Peyer's patch (tissue), 4 donors: ENCODE measurements at regions not wholly inside any gene's neighbourhood (a gene's known extent, or its start where the extent isn't known, plus 50 kb on each side); places are given as distances from the start of the nearest gene placed in this dataset.

Experiments
- DNase-seq, 3 donors: peaks; one replicate each; pipeline ENCODE4 v3.0.0-alpha.2; 2017 to 2019
- H3K27ac ChIP-seq, 4 donors: fragments of 200-600 bp; sonication (generic); one replicate each; pipeline ENCODE4 v1.5.1; 2016 to 2019
- H3K27me3 ChIP-seq, 2 donors: fragments of 200-600 bp; sonication (generic); one replicate each; pipeline ENCODE4 v1.5.1; 2019
- H3K36me3 ChIP-seq, 3 donors: fragments of 200-600 bp; sonication (generic); one replicate each; pipeline ENCODE4 v1.5.1; 2016 to 2019
- H3K4me1 ChIP-seq, 4 donors: fragments of 200-600 bp; sonication (generic); one replicate each; pipeline ENCODE4 v1.5.1; 2016 to 2019
- H3K4me3 ChIP-seq, 4 donors: fragments of 200-600 bp; sonication (generic); 1 replicate in 3 of 4; 2 replicates in 1 of 4; pipeline ENCODE4 v1.5.1; 2016 to 2019; ENCODE audit warnings: mild to moderate bottlenecking in 1 of 4
- H3K9me3 ChIP-seq, 4 donors: fragments of 200-600 bp; sonication (generic); one replicate each; pipeline ENCODE4 v1.5.1; 2016 to 2019; ENCODE audit warnings: mild to moderate bottlenecking in 1 of 4
- CTCF ChIP-seq, 6 experiments: fragments of 450-650 bp in 4 of 6; fragments of 200-600 bp in 2 of 6; sonication (generic) in 1 of 6; IDR thresholded peaks; one replicate each; pipeline ENCODE4 v1.5.1; 2017 to 2019; ENCODE audit warnings: antibody characterized with exemption in 6 of 6, mild to moderate bottlenecking in 3 of 6, moderate library complexity in 1 of 6
- POLR2A ChIP-seq, 2 donors: fragments of 450-650 bp; IDR thresholded peaks; one replicate each; pipeline ENCODE4 v1.5.1; 2017; ENCODE audit warnings: antibody characterized with exemption in 2 of 2, mild to moderate bottlenecking in 2 of 2, moderate library complexity in 2 of 2

- Histone ChIP-seq H3K4me1 (no peaks in the 10 kb centered on the region), H3K27ac (no peak overlapping the region), H3K36me3 (no peaks in the 10 kb centered on the region), H3K27me3 (no peaks in the 10 kb centered on the region), H3K9me3 (no peaks in the 10 kb centered on the region), H3K4me3 (no peak overlapping the region)
- no peak for DNase-seq
- TF ChIP-seq CTCF (IDR thresholded peaks at IDR 0.05): no peak
- TF ChIP-seq POLR2A (IDR thresholded peaks at IDR 0.05): no peak
These were observed 414.1 kb upstream of the GOT2 start for GRCh38 chr16:59148056-59148768.

DNA sequence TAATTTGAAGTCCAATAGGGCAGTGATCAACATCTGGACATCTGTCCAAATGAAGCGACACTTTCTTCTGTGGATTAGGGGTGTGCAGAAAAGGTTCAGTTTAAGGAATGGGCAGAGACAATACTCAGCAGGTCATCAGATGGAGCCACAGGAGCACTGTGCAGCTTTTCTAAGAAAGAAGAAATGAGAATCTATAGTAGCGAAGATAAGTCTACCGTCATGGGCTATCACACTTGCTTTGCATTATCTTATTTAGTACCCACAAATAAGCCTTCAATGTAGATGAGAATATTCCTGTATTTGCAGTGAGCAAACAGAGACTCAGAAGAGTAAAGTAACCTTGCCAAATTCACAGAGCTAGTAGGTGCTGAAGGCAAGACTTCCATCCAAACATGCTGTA is 412.0 kb upstream of the GOT2 start:
- no peaks in the 10 kb centered on the region for H3K27me3 ChIP-seq
- no peaks in the 10 kb centered on the region for H3K4me1 ChIP-seq
- no peak overlapping the region for H3K27ac ChIP-seq
- peaks cover 0 to 6% (median 0%) of the 10 kb centered on the region in 4 donors for H3K9me3 ChIP-seq
- no peak overlapping the region for H3K4me3 ChIP-seq
- DNase-seq: no peak
- H3K36me3 ChIP-seq: no peaks in the 10 kb centered on the region
- TF ChIP-seq CTCF (IDR thresholded peaks at IDR 0.05) (no peak), POLR2A (IDR thresholded peaks at IDR 0.05) (no peak)

DNA sequence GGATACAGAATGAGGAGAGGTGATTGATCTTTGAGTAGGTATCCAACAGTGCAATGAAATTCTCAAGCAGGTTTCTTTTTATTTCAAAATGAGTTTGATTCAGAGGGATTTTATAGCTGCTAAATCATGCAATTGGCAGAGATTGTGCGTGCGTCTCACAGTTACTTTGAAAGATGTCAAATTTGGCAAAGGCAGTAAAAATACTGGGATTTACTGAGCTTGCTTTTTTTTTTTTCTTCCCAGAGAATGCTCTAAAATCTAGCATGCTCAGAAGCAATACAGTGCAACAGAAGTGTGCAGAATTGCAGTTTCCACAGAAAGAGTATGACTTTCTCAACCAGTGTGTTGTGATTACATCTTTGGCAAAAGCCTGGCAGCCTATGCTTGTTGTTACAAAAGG is 410.7 kb upstream of the GOT2 start:
- H3K9me3 ChIP-seq: peaks cover 0 to 6% (median 0%) of the 10 kb centered on the region in 4 donors
- H3K27ac ChIP-seq: no peak overlapping the region
- H3K27me3 ChIP-seq: no peaks in the 10 kb centered on the region
- no peak for DNase-seq
- no peaks in the 10 kb centered on the region for H3K4me1 ChIP-seq
- TF ChIP-seq POLR2A (IDR thresholded peaks at IDR 0.05) (no peak), CTCF (IDR thresholded peaks at IDR 0.05) (no peak)
- H3K36me3 ChIP-seq: no peaks in the 10 kb centered on the region
- no peak overlapping the region for H3K4me3 ChIP-seq

DNA sequence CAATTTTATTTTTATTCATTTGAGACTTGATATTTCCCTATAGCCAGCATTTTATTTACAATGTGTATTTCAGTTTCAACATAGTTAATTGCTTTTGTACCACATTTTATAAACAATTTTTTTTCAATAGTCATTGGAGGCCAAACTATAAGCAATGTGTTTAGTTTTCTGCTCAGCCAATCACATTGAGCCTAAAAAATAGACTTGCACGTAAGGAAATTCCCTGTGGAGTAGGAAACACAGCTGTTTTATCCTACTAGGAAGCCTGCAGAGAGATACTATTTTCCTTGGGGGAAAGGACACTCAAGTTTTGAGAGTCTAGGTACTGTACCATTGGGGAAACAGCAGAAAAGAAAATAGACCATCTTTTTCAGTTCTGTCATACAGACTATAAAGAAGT is 410.2 kb upstream of the GOT2 start:
- H3K27ac ChIP-seq: no peak overlapping the region
- no peak for DNase-seq
- no peaks in the 10 kb centered on the region for H3K36me3 ChIP-seq
- H3K9me3 ChIP-seq: peaks cover 0 to 6% (median 0%) of the 10 kb centered on the region in 4 donors
- TF ChIP-seq POLR2A (IDR thresholded peaks at IDR 0.05): no peak
- TF ChIP-seq CTCF (IDR thresholded peaks at IDR 0.05): no peak
- H3K4me3 ChIP-seq: no peak overlapping the region
- no peaks in the 10 kb centered on the region for H3K27me3 ChIP-seq
- H3K4me1 ChIP-seq: no peaks in the 10 kb centered on the region

DNA sequence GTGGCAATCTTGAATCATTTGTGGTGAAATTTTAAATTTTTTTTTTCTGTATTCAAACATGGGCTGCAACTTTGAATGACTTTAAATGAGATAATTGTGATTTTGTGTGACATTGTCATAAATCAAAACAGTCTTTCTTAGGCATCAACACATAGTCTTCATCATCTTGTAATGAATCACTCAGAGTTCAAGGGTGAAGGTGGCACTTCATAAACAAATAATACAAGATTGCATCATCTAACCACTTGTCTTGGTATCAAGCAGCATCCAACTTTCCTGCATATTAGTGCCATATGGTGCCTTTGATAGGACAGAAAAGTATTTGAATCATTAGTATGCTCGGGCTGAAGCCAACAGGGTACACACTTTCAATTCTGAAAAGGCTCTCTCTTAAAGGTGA is 392.4 kb upstream of the GOT2 start:
- no peak overlapping the region for H3K27ac ChIP-seq
- TF ChIP-seq POLR2A (IDR thresholded peaks at IDR 0.05) (no peak), CTCF (IDR thresholded peaks at IDR 0.05) (no peak)
- no peak for DNase-seq
- no peaks in the 10 kb centered on the region for H3K4me1 ChIP-seq
- H3K27me3 ChIP-seq: no peaks in the 10 kb centered on the region
- no peaks in the 10 kb centered on the region for H3K36me3 ChIP-seq
- H3K9me3 ChIP-seq: no peaks in the 10 kb centered on the region
- H3K4me3 ChIP-seq: no peak overlapping the region

DNA sequence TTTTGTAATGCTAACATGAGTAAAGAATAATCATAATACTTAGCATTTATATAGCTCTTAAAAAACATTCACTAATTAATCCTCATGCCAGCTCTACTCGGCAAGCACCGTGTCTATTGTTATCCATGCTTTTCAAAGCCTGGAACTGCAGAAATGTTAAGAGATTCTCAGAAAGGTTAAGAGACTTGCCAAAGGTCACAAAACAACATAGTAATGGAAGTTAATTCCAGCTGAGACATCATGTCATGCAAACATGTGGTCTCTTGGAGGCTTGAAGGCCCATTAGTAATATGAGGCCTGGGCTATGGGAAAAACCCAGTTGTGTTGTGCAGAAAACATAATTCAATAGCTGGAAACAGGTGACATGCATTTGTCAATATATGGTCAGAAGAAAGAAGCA is 389.9 kb upstream of the GOT2 start:
- H3K4me1 ChIP-seq: no peaks in the 10 kb centered on the region

More for the DNA sequence above, 389.9 kb upstream of the GOT2 start:
- no peaks in the 10 kb centered on the region for H3K9me3 ChIP-seq
- no peaks in the 10 kb centered on the region for H3K36me3 ChIP-seq
- H3K27ac ChIP-seq: no peak overlapping the region
- no peak for DNase-seq
- H3K27me3 ChIP-seq: no peaks in the 10 kb centered on the region
- TF ChIP-seq CTCF (IDR thresholded peaks at IDR 0.05) (no peak), POLR2A (IDR thresholded peaks at IDR 0.05) (no peak)
- no peak overlapping the region for H3K4me3 ChIP-seq
